KBM-7 (cell line): ENCODE measurements at regions not wholly inside any gene's neighbourhood (a gene's known extent, or its start where the extent isn't known, plus 50 kb on each side); places are given as distances from the start of the nearest gene placed in this dataset.

Experiments
- DNase-seq: peaks from one replicate; pipeline ENCODE4 v3.0.0-alpha.2; 2015
- in situ Hi-C: fragments of 300-500 bp; cut with MboI; formaldehyde crosslinking; loops from 2 replicates; pipeline ENCODE4 v1.14.3; 2020; ENCODE audit warnings: low sequenced_read_pairs, low pct_unique_long_range_greater_than_20kb, mixed read lengths

- DNase-seq: no peak
- in situ Hi-C loops: no loop called here
These were observed 412.5 kb downstream of the PTPRU start for GRCh38 chr1:29648798-29649188.

- no peak for DNase-seq
- in situ Hi-C loops: no loop called here
These were observed 411.7 kb downstream of the PTPRU start for GRCh38 chr1:29648026-29648425.

- in situ Hi-C loops: no loop called here
These were observed 411.3 kb downstream of the PTPRU start for GRCh38 chr1:29647581-29647980.

GRCh38 chr1:29646161-29646775 lies 409.9 kb downstream of the PTPRU start:
- in situ Hi-C loops: no loop called here
- no peak for DNase-seq

More at GRCh38 chr1:29647581-29647980, 411.3 kb downstream of the PTPRU start:
- no peak for DNase-seq

- in situ Hi-C loops: no loop called here
- DNase-seq: no peak
These were observed 409.3 kb downstream of the PTPRU start for GRCh38 chr1:29645586-29645985.

- in situ Hi-C loops: no loop called here
- DNase-seq: no peak
These were observed 408.5 kb downstream of the PTPRU start for GRCh38 chr1:29644812-29645211.

GRCh38 chr1:29643838-29644440 lies 407.6 kb downstream of the PTPRU start:
- in situ Hi-C loops: no loop called here
- no peak for DNase-seq

GRCh38 chr1:29643281-29643680 lies 407.0 kb downstream of the PTPRU start:
- in situ Hi-C loops: no loop called here
- DNase-seq: no peak

- in situ Hi-C loops: no loop called here
- no peak for DNase-seq
These were observed 406.2 kb downstream of the PTPRU start for GRCh38 chr1:29642519-29642918.

GRCh38 chr1:29641921-29642320 lies 405.6 kb downstream of the PTPRU start:
- no peak for DNase-seq
- in situ Hi-C loops: no loop called here

GRCh38 chr1:29640428-29640785 lies 404.1 kb downstream of the PTPRU start:
- DNase-seq: no peak
- in situ Hi-C loops: no loop called here

GRCh38 chr1:29639741-29640427 lies 403.6 kb downstream of the PTPRU start:
- in situ Hi-C loops: no loop called here
- DNase-seq: no peak

- in situ Hi-C loops: no loop called here
- no peak for DNase-seq
These were observed 402.9 kb downstream of the PTPRU start for GRCh38 chr1:29639156-29639736.

- in situ Hi-C loops: no loop called here
These were observed 402.0 kb downstream of the PTPRU start for GRCh38 chr1:29638281-29638680.

GRCh38 chr1:29636936-29637335 lies 400.6 kb downstream of the PTPRU start:
- no peak for DNase-seq
- in situ Hi-C loops: no loop called here

More at GRCh38 chr1:29638281-29638680, 402.0 kb downstream of the PTPRU start:
- DNase-seq: no peak

- no peak for DNase-seq
- in situ Hi-C loops: no loop called here
These were observed 399.4 kb downstream of the PTPRU start for GRCh38 chr1:29635501-29636263.

- no peak for DNase-seq
- in situ Hi-C loops: no loop called here
These were observed 398.5 kb downstream of the PTPRU start for GRCh38 chr1:29634746-29635335.

- no peak for DNase-seq
- in situ Hi-C loops: no loop called here
These were observed 398.0 kb downstream of the PTPRU start for GRCh38 chr1:29634324-29634723.

- DNase-seq: no peak
These were observed 397.4 kb downstream of the PTPRU start for GRCh38 chr1:29633771-29634170.

More at GRCh38 chr1:29633771-29634170, 397.4 kb downstream of the PTPRU start:
- in situ Hi-C loops: no loop called here
